ENCODE measurements at regions not wholly inside any gene's neighbourhood (a gene's known extent, or its start where the extent isn't known, plus 50 kb on each side); places are given as distances from the start of the nearest gene placed in this dataset.

DNA sequence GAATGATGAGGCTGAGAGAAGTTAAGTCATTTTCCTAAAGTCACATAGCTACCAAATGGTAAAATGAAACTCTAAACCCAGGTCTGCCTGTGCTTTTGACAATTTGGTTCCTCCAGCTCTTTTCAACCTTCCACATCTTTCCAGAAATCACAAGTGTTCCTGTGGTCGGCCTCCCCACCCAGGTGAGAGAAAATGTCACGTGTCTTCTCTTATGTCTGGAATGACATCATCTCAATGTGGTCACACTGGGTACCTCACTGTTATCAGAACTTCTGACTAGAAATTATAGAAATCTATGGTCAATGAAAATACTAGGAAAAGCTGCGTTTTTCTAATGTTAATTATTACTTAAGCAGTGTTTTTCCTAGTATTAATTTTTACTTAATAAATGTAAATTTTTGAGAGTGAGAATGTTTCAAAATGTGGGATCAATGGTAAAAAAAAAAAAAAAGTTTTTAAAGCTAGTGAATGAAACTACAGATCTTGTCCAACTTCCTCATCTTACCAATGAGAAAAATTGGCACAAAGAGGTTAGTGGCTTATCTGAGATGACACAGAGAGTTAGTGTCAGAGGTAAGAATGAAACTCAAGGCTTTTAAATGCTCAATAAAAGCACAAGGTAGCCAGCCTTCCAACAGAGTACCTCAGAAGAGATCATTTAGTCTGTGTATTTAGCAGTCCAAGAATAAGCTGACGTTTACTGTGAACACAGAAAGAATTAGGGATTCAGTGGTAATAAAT, 228.7 kb upstream of the NR4A3 start:
- Histone ChIP-seq H2AFZ (ENCODE audit: low read depth) (no peak overlapping the region), H3K36me3 (replicated peaks in 1 of 2; ENCODE audit: control insufficient read depth in 1 of 2, insufficient read depth in 2 of 2, low read length in 1 of 2) (no peaks in the 10 kb centered on the region), H3F3A (replicated peaks; ENCODE audit: insufficient read depth) (no peaks in the 10 kb centered on the region), H3K4me1 (ENCODE audit: control insufficient read depth in 1 of 2, insufficient read depth in 2 of 2, low read depth in 1 of 2, low read length in 1 of 2) (no peaks in the 10 kb centered on the region; a peak in 1 of 4 replicates), H3K9me3 (no peaks in the 10 kb centered on the region), H3K27ac (ENCODE audit: low read depth in 2 of 2, low read length in 1 of 2) (no peak overlapping the region), H4K20me1 (ENCODE audit: insufficient read depth) (no peaks in the 10 kb centered on the region), H3K9me2 (no peaks in the 10 kb centered on the region), H3K4me3 (ENCODE audit: low read depth in 2 of 2, low read length in 1 of 2) (no peak overlapping the region), H3K9ac (no peak overlapping the region), H3K27me3 (ENCODE audit: insufficient read depth) (no peaks in the 10 kb centered on the region), H3K79me2 (ENCODE audit: insufficient read depth) (no peaks in the 10 kb centered on the region), H3K4me2 (no peak overlapping the region)
- no peak for DNase-seq
- ChIA-PET POLR2A (no interaction called here), CTCF (interaction anchor here (1.2 kb wide), 1 partner anchor 113 kb away, joined by 4 read pairs; no protein-coding TSS in a partner anchor)
- 62% methylated on average over 4 of the region's 4 CpGs for WGBS (ENCODE audit: low lambda C conversion rate)
- no peak for TF ChIP-seq TEAD4 (IDR thresholded peaks at IDR 0.05; ENCODE audit: borderline replicate concordance, insufficient read depth)
- TF ChIP-seq, protein P1, sequence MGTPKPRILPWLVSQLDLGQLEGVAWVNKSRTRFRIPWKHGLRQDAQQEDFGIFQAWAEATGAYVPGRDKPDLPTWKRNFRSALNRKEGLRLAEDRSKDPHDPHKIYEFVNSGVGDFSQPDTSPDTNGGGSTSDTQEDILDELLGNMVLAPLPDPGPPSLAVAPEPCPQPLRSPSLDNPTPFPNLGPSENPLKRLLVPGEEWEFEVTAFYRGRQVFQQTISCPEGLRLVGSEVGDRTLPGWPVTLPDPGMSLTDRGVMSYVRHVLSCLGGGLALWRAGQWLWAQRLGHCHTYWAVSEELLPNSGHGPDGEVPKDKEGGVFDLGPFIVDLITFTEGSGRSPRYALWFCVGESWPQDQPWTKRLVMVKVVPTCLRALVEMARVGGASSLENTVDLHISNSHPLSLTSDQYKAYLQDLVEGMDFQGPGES (IDR thresholded peaks at IDR 0.05; ENCODE audit: low read depth, low read length), result no peak
- TF ChIP-seq MEF2A (IDR thresholded peaks at IDR 0.05; ENCODE audit: borderline replicate concordance, low read depth), result no peak
- TF ChIP-seq FOXM1 (IDR thresholded peaks at IDR 0.05; ENCODE audit: low read depth), result no peak

DNA sequence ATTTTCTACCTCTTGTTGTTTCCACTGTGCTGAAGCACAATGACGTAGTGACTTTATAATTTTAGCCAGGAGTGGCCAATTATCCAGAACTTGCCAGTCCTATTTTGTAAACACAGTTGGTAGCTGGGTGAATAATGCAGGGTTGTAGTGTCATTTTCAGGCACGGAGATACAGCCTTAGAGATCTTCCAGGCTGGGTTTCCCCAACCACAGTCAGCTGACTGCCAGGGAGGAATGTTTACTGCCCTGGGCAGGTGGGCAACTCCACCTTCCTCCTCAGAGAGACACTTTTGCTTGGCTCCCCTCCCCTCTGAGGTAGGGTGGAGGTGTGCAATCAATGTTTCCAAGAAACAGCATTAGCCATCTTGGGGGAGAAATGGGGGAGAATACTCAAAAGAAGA, 228.1 kb upstream of the NR4A3 start:
- Histone ChIP-seq H3K4me3 (ENCODE audit: low read depth in 2 of 2, low read length in 1 of 2) (no peak overlapping the region), H3K9ac (no peak overlapping the region), H3K79me2 (ENCODE audit: insufficient read depth) (no peaks in the 10 kb centered on the region), H3F3A (replicated peaks; ENCODE audit: insufficient read depth) (no peaks in the 10 kb centered on the region), H3K27me3 (ENCODE audit: insufficient read depth) (no peaks in the 10 kb centered on the region), H3K36me3 (replicated peaks in 1 of 2; ENCODE audit: control insufficient read depth in 1 of 2, insufficient read depth in 2 of 2, low read length in 1 of 2) (no peaks in the 10 kb centered on the region), H3K9me3 (no peaks in the 10 kb centered on the region), H3K27ac (ENCODE audit: low read depth in 2 of 2, low read length in 1 of 2) (no peak overlapping the region), H3K9me2 (no peaks in the 10 kb centered on the region), H3K4me1 (ENCODE audit: control insufficient read depth in 1 of 2, insufficient read depth in 2 of 2, low read depth in 1 of 2, low read length in 1 of 2) (no peaks in the 10 kb centered on the region; a peak in 1 of 4 replicates), H3K4me2 (no peak overlapping the region), H4K20me1 (ENCODE audit: insufficient read depth) (no peaks in the 10 kb centered on the region), H2AFZ (ENCODE audit: low read depth) (no peak overlapping the region)
- no peak for DNase-seq
- WGBS (ENCODE audit: low lambda C conversion rate), result 56% methylated on average over 2 of the region's 2 CpGs
- TF ChIP-seq, protein P2, sequence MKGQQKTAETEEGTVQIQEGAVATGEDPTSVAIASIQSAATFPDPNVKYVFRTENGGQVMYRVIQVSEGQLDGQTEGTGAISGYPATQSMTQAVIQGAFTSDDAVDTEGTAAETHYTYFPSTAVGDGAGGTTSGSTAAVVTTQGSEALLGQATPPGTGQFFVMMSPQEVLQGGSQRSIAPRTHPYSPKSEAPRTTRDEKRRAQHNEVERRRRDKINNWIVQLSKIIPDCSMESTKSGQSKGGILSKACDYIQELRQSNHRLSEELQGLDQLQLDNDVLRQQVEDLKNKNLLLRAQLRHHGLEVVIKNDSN (IDR thresholded peaks at IDR 0.05; ENCODE audit: borderline replicate concordance, low read depth), result no peak
- TF ChIP-seq, protein P3, sequence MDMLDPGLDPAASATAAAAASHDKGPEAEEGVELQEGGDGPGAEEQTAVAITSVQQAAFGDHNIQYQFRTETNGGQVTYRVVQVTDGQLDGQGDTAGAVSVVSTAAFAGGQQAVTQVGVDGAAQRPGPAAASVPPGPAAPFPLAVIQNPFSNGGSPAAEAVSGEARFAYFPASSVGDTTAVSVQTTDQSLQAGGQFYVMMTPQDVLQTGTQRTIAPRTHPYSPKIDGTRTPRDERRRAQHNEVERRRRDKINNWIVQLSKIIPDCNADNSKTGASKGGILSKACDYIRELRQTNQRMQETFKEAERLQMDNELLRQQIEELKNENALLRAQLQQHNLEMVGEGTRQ (IDR thresholded peaks at IDR 0.05; ENCODE audit: borderline replicate concordance, low read depth, low read length), result no peak
- TF ChIP-seq FOXJ3 (CRISPR knock-in tag; IDR thresholded peaks at IDR 0.05) (no peak), GABPA (IDR thresholded peaks at IDR 0.05; ENCODE audit: low read depth) (no peak), RXRA (IDR thresholded peaks at IDR 0.05; ENCODE audit: borderline replicate concordance, low read depth) (no peak), RCOR1 (IDR thresholded peaks at IDR 0.05; ENCODE audit: low read length) (no peak), RFX5 (IDR thresholded peaks at IDR 0.05; ENCODE audit: low read length) (no peak), SIN3A (IDR thresholded peaks at IDR 0.05; ENCODE audit: borderline replicate concordance, low read depth, low read length) (no peak), EZH2phosphoT487 (IDR thresholded peaks at IDR 0.05; ENCODE audit: borderline replicate concordance, low read depth) (no peak)
- TF ChIP-seq, protein P4, sequence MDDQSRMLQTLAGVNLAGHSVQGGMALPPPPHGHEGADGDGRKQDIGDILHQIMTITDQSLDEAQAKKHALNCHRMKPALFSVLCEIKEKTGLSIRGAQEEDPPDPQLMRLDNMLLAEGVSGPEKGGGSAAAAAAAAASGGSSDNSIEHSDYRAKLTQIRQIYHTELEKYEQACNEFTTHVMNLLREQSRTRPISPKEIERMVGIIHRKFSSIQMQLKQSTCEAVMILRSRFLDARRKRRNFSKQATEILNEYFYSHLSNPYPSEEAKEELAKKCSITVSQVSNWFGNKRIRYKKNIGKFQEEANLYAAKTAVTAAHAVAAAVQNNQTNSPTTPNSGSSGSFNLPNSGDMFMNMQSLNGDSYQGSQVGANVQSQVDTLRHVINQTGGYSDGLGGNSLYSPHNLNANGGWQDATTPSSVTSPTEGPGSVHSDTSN (IDR thresholded peaks at IDR 0.05), result no peak
- TF ChIP-seq, protein P5, sequence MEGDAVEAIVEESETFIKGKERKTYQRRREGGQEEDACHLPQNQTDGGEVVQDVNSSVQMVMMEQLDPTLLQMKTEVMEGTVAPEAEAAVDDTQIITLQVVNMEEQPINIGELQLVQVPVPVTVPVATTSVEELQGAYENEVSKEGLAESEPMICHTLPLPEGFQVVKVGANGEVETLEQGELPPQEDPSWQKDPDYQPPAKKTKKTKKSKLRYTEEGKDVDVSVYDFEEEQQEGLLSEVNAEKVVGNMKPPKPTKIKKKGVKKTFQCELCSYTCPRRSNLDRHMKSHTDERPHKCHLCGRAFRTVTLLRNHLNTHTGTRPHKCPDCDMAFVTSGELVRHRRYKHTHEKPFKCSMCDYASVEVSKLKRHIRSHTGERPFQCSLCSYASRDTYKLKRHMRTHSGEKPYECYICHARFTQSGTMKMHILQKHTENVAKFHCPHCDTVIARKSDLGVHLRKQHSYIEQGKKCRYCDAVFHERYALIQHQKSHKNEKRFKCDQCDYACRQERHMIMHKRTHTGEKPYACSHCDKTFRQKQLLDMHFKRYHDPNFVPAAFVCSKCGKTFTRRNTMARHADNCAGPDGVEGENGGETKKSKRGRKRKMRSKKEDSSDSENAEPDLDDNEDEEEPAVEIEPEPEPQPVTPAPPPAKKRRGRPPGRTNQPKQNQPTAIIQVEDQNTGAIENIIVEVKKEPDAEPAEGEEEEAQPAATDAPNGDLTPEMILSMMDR (IDR thresholded peaks at IDR 0.05), result no peak
- TF ChIP-seq, protein P1 (IDR thresholded peaks at IDR 0.05; ENCODE audit: low read depth, low read length), result no peak
- POLR2A ChIA-PET, result no interaction called here
- CTCF ChIA-PET, result interaction anchor here (1.2 kb wide), 1 partner anchor 112 kb away, joined by 4 read pairs; no protein-coding TSS in a partner anchor
